ENCODE measurements at regions not wholly inside any gene's neighbourhood (a gene's known extent, or its start where the extent isn't known, plus 50 kb on each side); places are given as distances from the start of the nearest gene placed in this dataset.

DNA sequence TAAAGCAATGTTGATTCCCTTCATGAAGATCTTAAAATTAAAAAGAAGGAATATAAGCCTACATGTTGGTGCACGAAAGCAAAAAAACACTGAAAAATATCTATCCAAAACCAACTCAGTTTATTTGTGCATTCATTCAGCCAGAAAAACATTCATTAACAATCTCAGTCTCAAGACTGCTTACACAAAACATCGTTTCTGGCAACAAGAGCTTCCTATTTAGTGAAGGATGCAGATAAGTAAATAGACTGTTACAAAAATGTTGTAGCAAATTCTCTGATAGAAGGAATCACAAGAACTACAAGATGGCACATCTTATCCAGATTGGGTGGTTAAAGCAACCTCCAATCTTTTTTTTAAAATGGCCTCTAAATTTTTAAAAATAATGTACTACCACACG, 69.7 kb upstream of the DCN start:
- Histone ChIP-seq H3K36me3 (ENCODE audit: control insufficient read depth, insufficient read depth, low read length) (no peaks in the 10 kb centered on the region), H3K9me3 (ENCODE audit: control insufficient read depth, insufficient read depth, low read depth, low read length) (no peaks in the 10 kb centered on the region), H3K27me3 (ENCODE audit: control insufficient read depth, insufficient read depth, low read length) (no peaks in the 10 kb centered on the region), H3K4me3 (ENCODE audit: low read depth in 2 of 2, low read length in 2 of 2) (no peak overlapping the region), H3K4me1 (ENCODE audit: control insufficient read depth, insufficient read depth, low read length) (no peaks in the 10 kb centered on the region), H3K27ac (ENCODE audit: low read length) (no peak overlapping the region)
- POLR2A ChIA-PET: no interaction called here
- intact Hi-C loops (cut with micrococcal nuclease; ENCODE audit: unreplicated experiment) (no loop called here), in situ Hi-C loops (cut with HindIII; ENCODE audit: low pct_unique_long_range_greater_than_20kb, low sequenced_read_pairs) (no loop called here)
- ATAC-seq: no peak
- TF ChIP-seq SIN3A (IDR thresholded peaks at IDR 0.05; ENCODE audit: borderline replicate concordance, insufficient read depth, low read depth, low read length) (no peak), POLR2AphosphoS5 (IDR thresholded peaks at IDR 0.05; ENCODE audit: low read depth, low read length) (no peak), TCF7L2 (IDR thresholded peaks at IDR 0.05; ENCODE audit: low read depth, low read length) (no peak)
- TF ChIP-seq, protein P1, sequence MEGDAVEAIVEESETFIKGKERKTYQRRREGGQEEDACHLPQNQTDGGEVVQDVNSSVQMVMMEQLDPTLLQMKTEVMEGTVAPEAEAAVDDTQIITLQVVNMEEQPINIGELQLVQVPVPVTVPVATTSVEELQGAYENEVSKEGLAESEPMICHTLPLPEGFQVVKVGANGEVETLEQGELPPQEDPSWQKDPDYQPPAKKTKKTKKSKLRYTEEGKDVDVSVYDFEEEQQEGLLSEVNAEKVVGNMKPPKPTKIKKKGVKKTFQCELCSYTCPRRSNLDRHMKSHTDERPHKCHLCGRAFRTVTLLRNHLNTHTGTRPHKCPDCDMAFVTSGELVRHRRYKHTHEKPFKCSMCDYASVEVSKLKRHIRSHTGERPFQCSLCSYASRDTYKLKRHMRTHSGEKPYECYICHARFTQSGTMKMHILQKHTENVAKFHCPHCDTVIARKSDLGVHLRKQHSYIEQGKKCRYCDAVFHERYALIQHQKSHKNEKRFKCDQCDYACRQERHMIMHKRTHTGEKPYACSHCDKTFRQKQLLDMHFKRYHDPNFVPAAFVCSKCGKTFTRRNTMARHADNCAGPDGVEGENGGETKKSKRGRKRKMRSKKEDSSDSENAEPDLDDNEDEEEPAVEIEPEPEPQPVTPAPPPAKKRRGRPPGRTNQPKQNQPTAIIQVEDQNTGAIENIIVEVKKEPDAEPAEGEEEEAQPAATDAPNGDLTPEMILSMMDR (IDR thresholded peaks at IDR 0.05): no peak
- TF ChIP-seq, protein P2, sequence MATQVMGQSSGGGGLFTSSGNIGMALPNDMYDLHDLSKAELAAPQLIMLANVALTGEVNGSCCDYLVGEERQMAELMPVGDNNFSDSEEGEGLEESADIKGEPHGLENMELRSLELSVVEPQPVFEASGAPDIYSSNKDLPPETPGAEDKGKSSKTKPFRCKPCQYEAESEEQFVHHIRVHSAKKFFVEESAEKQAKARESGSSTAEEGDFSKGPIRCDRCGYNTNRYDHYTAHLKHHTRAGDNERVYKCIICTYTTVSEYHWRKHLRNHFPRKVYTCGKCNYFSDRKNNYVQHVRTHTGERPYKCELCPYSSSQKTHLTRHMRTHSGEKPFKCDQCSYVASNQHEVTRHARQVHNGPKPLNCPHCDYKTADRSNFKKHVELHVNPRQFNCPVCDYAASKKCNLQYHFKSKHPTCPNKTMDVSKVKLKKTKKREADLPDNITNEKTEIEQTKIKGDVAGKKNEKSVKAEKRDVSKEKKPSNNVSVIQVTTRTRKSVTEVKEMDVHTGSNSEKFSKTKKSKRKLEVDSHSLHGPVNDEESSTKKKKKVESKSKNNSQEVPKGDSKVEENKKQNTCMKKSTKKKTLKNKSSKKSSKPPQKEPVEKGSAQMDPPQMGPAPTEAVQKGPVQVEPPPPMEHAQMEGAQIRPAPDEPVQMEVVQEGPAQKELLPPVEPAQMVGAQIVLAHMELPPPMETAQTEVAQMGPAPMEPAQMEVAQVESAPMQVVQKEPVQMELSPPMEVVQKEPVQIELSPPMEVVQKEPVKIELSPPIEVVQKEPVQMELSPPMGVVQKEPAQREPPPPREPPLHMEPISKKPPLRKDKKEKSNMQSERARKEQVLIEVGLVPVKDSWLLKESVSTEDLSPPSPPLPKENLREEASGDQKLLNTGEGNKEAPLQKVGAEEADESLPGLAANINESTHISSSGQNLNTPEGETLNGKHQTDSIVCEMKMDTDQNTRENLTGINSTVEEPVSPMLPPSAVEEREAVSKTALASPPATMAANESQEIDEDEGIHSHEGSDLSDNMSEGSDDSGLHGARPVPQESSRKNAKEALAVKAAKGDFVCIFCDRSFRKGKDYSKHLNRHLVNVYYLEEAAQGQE (IDR thresholded peaks at IDR 0.05; ENCODE audit: insufficient read depth in 1 of 2, low read depth in 2 of 2, low read length in 1 of 2): no peak
- no TSS peak for BruUV-seq (replicated peaks)
- CTCF ChIA-PET: no interaction called here
- no peak for DNase-seq (ENCODE audit: low read depth, low spot score)

DNA sequence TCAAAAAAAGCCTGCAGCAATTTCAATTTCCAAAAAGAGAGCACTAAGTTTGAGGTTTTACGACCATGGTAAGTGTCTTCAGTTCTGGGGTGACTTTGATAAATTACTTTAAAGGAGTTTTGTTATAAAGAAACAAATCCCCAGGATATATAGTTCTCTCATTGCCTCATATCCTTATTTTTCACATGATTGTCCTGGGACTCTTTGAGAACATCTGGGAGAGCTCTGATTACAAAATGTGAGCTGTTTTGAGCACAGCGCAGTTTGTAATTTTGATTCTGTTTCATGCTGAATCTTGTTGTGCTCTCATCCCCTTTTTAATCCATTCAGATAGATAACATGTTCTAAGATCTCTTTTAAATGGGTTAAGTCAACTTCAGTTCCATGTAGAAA, 67.7 kb upstream of the DCN start:
- BruUV-seq (replicated peaks): no TSS peak
- no peak overlapping the region for H3K27ac ChIP-seq (ENCODE audit: low read length)
- H3K36me3 ChIP-seq (ENCODE audit: control insufficient read depth, insufficient read depth, low read length): no peaks in the 10 kb centered on the region
- no peaks in the 10 kb centered on the region for H3K27me3 ChIP-seq (ENCODE audit: control insufficient read depth, insufficient read depth, low read length)
- ChIA-PET CTCF (no interaction called here), POLR2A (no interaction called here)
- ATAC-seq (no peak), DNase-seq (ENCODE audit: low read depth, low spot score) (no peak)
- no peak overlapping the region for H3K4me3 ChIP-seq (ENCODE audit: low read depth in 2 of 2, low read length in 2 of 2)
- TF ChIP-seq, protein P1 (IDR thresholded peaks at IDR 0.05): no peak
- no peak for TF ChIP-seq TCF7L2 (IDR thresholded peaks at IDR 0.05; ENCODE audit: low read depth, low read length)
- no peak for TF ChIP-seq SIN3A (IDR thresholded peaks at IDR 0.05; ENCODE audit: borderline replicate concordance, insufficient read depth, low read depth, low read length)
- TF ChIP-seq, protein P2 (IDR thresholded peaks at IDR 0.05; ENCODE audit: insufficient read depth in 1 of 2, low read depth in 2 of 2, low read length in 1 of 2): no peak
- no peak for TF ChIP-seq POLR2AphosphoS5 (IDR thresholded peaks at IDR 0.05; ENCODE audit: low read depth, low read length)
- H3K4me1 ChIP-seq (ENCODE audit: control insufficient read depth, insufficient read depth, low read length): no peaks in the 10 kb centered on the region
- H3K9me3 ChIP-seq (ENCODE audit: control insufficient read depth, insufficient read depth, low read depth, low read length): no peaks in the 10 kb centered on the region
- intact Hi-C loops (cut with micrococcal nuclease; ENCODE audit: unreplicated experiment) (no loop called here), in situ Hi-C loops (cut with HindIII; ENCODE audit: low pct_unique_long_range_greater_than_20kb, low sequenced_read_pairs) (no loop called here)
